Endodermal cell (in vitro differentiated cells): ENCODE measurements at regions not wholly inside any gene's neighbourhood (a gene's known extent, or its start where the extent isn't known, plus 50 kb on each side); places are given as distances from the start of the nearest gene placed in this dataset.
"Not testable (repeated sequence)": the region's sequence is repeated elsewhere in the genome, so short reads cannot be mapped to it uniquely, and the experiment has no call there.

Experiments used
- DNase-seq: peaks from one replicate; pipeline ENCODE4 v3.0.0-alpha.2; 2017
- H3K27ac ChIP-seq: 2 replicates; pipeline ENCODE4 v1.5.1; 2013; ENCODE audit warnings: mild to moderate bottlenecking, low read depth, low read length, moderate library complexity
- H3K27me3 ChIP-seq: 2 replicates; pipeline ENCODE4 v1.6.1; 2013; ENCODE audit warnings: mild to moderate bottlenecking, low read length, moderate library complexity; ENCODE audit not compliant: insufficient read depth, control insufficient read depth, poor library complexity, severe bottlenecking
- H3K36me3 ChIP-seq: 2 replicates; pipeline ENCODE4 v1.7.0; 2013; ENCODE audit warnings: mild to moderate bottlenecking, low read length, moderate library complexity; ENCODE audit not compliant: control insufficient read depth, insufficient read depth
- H3K4me1 ChIP-seq: one replicate; pipeline ENCODE4 v1.7.0; 2013; ENCODE audit warnings: low read length; ENCODE audit not compliant: control insufficient read depth, insufficient read depth
- H3K4me3 ChIP-seq: 2 replicates; pipeline ENCODE4 v1.5.1; 2013; ENCODE audit warnings: mild to moderate bottlenecking, low read length, moderate library complexity
- H3K9ac ChIP-seq: 2 replicates; pipeline ENCODE4 v1.6.1; 2013; ENCODE audit warnings: mild to moderate bottlenecking, low read length, moderate library complexity; ENCODE audit not compliant: poor library complexity, severe bottlenecking; ENCODE audit errors: extremely low read depth
- H3K9me3 ChIP-seq: 2 replicates; pipeline ENCODE4 v1.6.1; 2013; ENCODE audit warnings: mild to moderate bottlenecking, low read length, moderate library complexity; ENCODE audit not compliant: control insufficient read depth
- H3K27ac Mint-ChIP-seq: 2 replicates; pipeline ENCODE4 v1.8.0; 2020; ENCODE audit warnings: mixed read lengths
- H3K27me3 Mint-ChIP-seq: 2 replicates; pipeline ENCODE4 v1.8.0; 2021; ENCODE audit warnings: mild to moderate bottlenecking, mixed read lengths; ENCODE audit not compliant: insufficient read depth
- H3K36me3 Mint-ChIP-seq: 2 replicates; pipeline ENCODE4 v1.8.0; 2020; ENCODE audit warnings: low read depth, mixed read lengths
- H3K4me1 Mint-ChIP-seq: 2 replicates; pipeline ENCODE4 v1.8.0; 2020; ENCODE audit warnings: mixed read lengths
- H3K4me3 Mint-ChIP-seq: 2 replicates; pipeline ENCODE4 v1.8.0; 2020; ENCODE audit warnings: mild to moderate bottlenecking, moderate library complexity, mixed read lengths
- H3K9me3 Mint-ChIP-seq: 2 replicates; pipeline ENCODE4 v1.8.0; 2020; ENCODE audit warnings: mild to moderate bottlenecking, mixed read lengths
- WGBS, 2 experiments: methylation state at CpG; one replicate each; pipeline versions ENCODE4 v1.1.5 to v1.1.7; 2013; ENCODE audit warnings: missing lambda C conversion rate in 2 of 2, mixed read lengths in 1 of 2; ENCODE audit not compliant: insufficient coverage in 1 of 2, insufficient read length in 1 of 2; 5-methylcytosine and 5-hydroxymethylcytosine counted together
- TF ChIP-seq, protein P1 (sequence below): fragments of 200-600 bp; sonication (generic); conservative IDR thresholded peaks from 2 replicates; pipeline ENCODE4 v1.5.0; 2021; ENCODE audit warnings: antibody characterized with exemption, mild to moderate bottlenecking

DNA sequence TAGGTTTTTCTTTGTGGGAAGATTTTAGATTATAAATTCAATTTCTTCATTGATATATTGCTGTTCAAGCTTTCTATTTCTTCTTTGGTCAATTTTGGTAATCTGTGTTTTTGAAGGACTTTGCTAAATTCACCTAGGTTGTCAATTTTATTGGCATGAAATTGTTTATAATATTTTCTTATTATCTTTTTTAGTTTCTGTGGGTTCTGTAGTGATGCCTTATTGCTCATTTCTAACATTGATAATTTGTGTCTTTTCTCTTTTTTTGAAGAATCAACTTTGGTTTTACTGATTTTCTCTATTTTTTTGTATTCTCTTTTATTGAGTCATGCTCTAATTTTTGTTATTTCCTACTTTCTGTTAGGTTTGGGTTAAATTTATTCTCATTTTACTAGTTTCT, 123.2 kb downstream of the ADSS2 start:
- no peaks in the 10 kb centered on the region for H3K27me3 ChIP-seq
- peaks cover 18% of the 10 kb centered on the region for H3K9me3 Mint-ChIP-seq
- H3K4me1 Mint-ChIP-seq = peaks cover 8% of the 10 kb centered on the region
- TF ChIP-seq, protein P1, sequence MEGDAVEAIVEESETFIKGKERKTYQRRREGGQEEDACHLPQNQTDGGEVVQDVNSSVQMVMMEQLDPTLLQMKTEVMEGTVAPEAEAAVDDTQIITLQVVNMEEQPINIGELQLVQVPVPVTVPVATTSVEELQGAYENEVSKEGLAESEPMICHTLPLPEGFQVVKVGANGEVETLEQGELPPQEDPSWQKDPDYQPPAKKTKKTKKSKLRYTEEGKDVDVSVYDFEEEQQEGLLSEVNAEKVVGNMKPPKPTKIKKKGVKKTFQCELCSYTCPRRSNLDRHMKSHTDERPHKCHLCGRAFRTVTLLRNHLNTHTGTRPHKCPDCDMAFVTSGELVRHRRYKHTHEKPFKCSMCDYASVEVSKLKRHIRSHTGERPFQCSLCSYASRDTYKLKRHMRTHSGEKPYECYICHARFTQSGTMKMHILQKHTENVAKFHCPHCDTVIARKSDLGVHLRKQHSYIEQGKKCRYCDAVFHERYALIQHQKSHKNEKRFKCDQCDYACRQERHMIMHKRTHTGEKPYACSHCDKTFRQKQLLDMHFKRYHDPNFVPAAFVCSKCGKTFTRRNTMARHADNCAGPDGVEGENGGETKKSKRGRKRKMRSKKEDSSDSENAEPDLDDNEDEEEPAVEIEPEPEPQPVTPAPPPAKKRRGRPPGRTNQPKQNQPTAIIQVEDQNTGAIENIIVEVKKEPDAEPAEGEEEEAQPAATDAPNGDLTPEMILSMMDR = no peak
- no peak overlapping the region for H3K4me3 ChIP-seq
- no peaks in the 10 kb centered on the region for H3K4me1 ChIP-seq
- H3K27ac Mint-ChIP-seq = no peak overlapping the region
- no peak for DNase-seq
- H3K36me3 ChIP-seq = no peaks in the 10 kb centered on the region
- no peak overlapping the region for H3K4me3 Mint-ChIP-seq
- no peaks in the 10 kb centered on the region for H3K27me3 Mint-ChIP-seq
- H3K9ac ChIP-seq = no peak overlapping the region
- peaks cover 6% of the 10 kb centered on the region for H3K9me3 ChIP-seq
- no peak overlapping the region for H3K27ac ChIP-seq
- peaks cover 1% of the 10 kb centered on the region for H3K36me3 Mint-ChIP-seq

DNA sequence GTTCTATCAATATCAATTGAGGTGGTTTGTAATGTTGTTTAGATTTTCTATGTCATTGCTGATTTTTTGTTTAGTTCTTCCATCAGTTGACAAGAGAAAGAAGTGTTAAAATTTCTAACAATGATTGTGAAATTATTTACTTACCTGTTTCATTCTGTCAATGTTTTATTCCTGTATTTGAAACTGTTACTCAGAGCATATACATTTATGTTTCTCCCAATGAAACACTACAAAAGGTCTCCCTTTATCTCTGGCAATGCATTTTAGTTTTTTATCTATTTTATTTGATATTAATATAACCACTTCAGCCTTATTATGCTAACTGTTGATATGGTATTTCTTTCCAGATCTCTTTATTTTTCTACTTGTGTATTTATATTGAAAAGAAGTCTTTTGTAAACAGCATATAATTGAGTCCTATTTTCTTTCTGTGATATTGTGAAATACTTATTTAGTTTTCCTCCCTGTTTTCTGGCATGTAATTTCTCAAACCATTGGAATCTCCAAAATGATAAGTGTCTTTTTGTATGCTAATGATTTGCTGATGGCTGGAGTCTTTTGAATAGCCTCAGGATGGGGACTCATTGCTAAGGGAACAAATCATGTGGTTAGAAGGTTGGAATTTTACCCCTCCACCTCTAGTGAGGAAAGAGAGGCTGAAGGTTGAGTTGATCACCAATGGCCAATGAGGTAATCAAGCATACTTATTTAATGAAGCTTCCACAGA, 122.0 kb downstream of the ADSS2 start:
- Histone ChIP-seq H3K4me3 (no peak overlapping the region), H3K9me3 (peaks cover 6% of the 10 kb centered on the region), H3K4me1 (no peaks in the 10 kb centered on the region), H3K36me3 (no peaks in the 10 kb centered on the region), H3K27me3 (no peaks in the 10 kb centered on the region), H3K9ac (no peak overlapping the region), H3K27ac (no peak overlapping the region)
- TF ChIP-seq, protein P1 = no peak
- Mint-ChIP-seq H3K27me3 (no peaks in the 10 kb centered on the region), H3K4me3 (no peak overlapping the region), H3K9me3 (peaks cover 18% of the 10 kb centered on the region), H3K36me3 (peaks cover 1% of the 10 kb centered on the region), H3K4me1 (peaks cover 12% of the 10 kb centered on the region), H3K27ac (no peak overlapping the region)
- DNase-seq = no peak

DNA sequence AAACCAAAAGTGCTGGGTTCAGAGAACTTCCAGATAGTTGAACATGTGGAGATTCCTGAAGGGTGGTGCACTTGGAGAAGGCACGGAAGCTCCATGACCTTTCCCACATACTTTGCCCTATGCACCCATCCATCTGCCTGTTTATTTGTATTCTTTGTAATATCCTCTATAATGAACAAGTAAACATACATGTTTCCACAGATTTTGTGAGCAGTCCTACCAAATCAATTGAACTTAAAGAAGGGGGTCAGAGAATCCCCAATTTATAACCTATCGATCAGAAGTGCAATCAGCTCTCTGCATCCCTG, 121.4 kb downstream of the ADSS2 start:
- TF ChIP-seq, protein P1 = no peak
- H3K27me3 Mint-ChIP-seq = no peaks in the 10 kb centered on the region
- 95% methylated on average over 2 of the region's 2 CpGs; no CpG with 5 or more reads in 1 of the 2 experiments for WGBS, 2 experiments
- H3K9me3 Mint-ChIP-seq = peaks cover 18% of the 10 kb centered on the region
- no peak overlapping the region for H3K4me3 Mint-ChIP-seq
- peaks cover 6% of the 10 kb centered on the region for H3K9me3 ChIP-seq
- H3K9ac ChIP-seq = no peak overlapping the region
- H3K27ac ChIP-seq = no peak overlapping the region
- no peak overlapping the region for H3K27ac Mint-ChIP-seq
- no peak overlapping the region for H3K4me3 ChIP-seq
- no peaks in the 10 kb centered on the region for H3K36me3 ChIP-seq
- no peaks in the 10 kb centered on the region for H3K27me3 ChIP-seq
- H3K4me1 Mint-ChIP-seq = peaks cover 12% of the 10 kb centered on the region
- peak; percentile 26 for DNase-seq
- H3K4me1 ChIP-seq = no peaks in the 10 kb centered on the region
- H3K36me3 Mint-ChIP-seq = peaks cover 1% of the 10 kb centered on the region

DNA sequence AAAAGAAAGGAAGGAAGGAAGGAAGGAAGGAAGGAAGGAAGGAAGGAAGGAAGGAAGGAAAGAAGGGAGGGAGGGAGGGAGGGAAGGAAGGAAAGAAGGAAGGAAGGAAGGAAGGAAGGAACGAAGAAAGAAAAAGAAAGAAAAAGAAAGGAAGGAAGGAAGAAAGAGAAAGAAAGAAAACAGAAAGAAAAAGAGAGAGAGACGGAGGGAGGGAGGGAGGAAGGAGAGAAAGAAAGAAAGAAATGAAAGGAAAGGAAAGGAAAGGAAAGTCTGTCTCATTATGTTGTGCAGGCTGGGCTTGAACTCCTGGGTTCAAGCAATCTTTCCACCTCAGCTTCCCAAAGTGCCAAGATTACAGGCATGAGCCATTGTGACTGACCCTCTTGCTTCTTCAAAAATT, 118.9 kb downstream of the ADSS2 start:
- H3K27ac ChIP-seq, H3K36me3 ChIP-seq, H3K27me3 Mint-ChIP-seq, H3K4me3 Mint-ChIP-seq, H3K27me3 ChIP-seq, H3K27ac Mint-ChIP-seq, H3K36me3 Mint-ChIP-seq, H3K4me1 ChIP-seq, DNase-seq, H3K4me3 ChIP-seq, H3K9me3 ChIP-seq, H3K9ac ChIP-seq: not testable (repeated sequence)
- H3K4me1 Mint-ChIP-seq = peaks cover 19% of the 10 kb centered on the region
- H3K9me3 Mint-ChIP-seq = peaks cover 15% of the 10 kb centered on the region
- WGBS, 2 experiments = 91% methylated on average over 2 of the region's 2 CpGs

DNA sequence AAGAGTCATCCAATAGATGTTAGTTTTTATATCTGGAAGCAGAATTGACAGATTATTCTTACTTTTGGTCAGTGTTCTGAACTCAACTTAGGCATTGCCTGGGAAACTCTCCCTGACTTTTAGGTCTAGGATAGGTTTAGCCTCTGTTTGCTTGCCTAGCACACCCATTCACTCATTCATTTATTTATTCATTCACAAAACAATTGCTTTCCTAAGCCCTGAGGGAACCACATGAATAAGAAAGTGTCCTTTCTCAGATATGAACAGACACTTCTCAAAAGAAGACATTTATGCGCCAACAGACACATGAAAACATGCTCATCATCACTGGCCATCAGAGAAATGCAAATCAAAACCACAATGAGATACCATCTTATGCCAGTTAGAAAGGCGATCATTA, 117.4 kb downstream of the ADSS2 start:
- WGBS, 2 experiments = 88 to 100% methylated on average over 1 to 2 of the region's 2 CpGs
- H3K9me3 Mint-ChIP-seq = not testable (repeated sequence)

More for the DNA sequence above, 117.4 kb downstream of the ADSS2 start:
- not testable (repeated sequence) for DNase-seq, H3K4me3 ChIP-seq, H3K27ac ChIP-seq, H3K27ac Mint-ChIP-seq, H3K27me3 Mint-ChIP-seq, H3K4me3 Mint-ChIP-seq, H3K4me1 ChIP-seq, H3K9ac ChIP-seq, H3K36me3 ChIP-seq, H3K9me3 ChIP-seq, H3K27me3 ChIP-seq, H3K36me3 Mint-ChIP-seq
- peaks cover 20% of the 10 kb centered on the region for H3K4me1 Mint-ChIP-seq
